HG03521 (cell line): ENCODE measurements at regions not wholly inside any gene's neighbourhood (a gene's known extent, or its start where the extent isn't known, plus 50 kb on each side); places are given as distances from the start of the nearest gene placed in this dataset.

Experiments used
- ATAC-seq: cut with Tn5 transposase; IDR thresholded peaks from one replicate; pipeline ENCODE4 v1.9.1; 2021; ENCODE audit warnings: mild to moderate bottlenecking, moderate library complexity; ENCODE audit not compliant: unreplicated experiment

- ATAC-seq: no peak
These were observed 101.8 kb upstream of the GUCY1A1 start for GRCh38 chr4:155564880-155565279.

- no peak for ATAC-seq
These were observed 102.6 kb upstream of the GUCY1A1 start for GRCh38 chr4:155564086-155564485.

- ATAC-seq: no peak
These were observed 106.7 kb upstream of the GUCY1A1 start for GRCh38 chr4:155559915-155560314.

GRCh38 chr4:155552180-155552579, 114.5 kb upstream of the GUCY1A1 start:
- ATAC-seq: no peak

- ATAC-seq: no peak
These were observed 118.5 kb upstream of the GUCY1A1 start for GRCh38 chr4:155548173-155548572.

- no peak for ATAC-seq
These were observed 120.2 kb upstream of the GUCY1A1 start for GRCh38 chr4:155546451-155546850.

GRCh38 chr4:155545456-155545855, 121.2 kb upstream of the GUCY1A1 start:
- no peak for ATAC-seq

GRCh38 chr4:155544547-155544946, 122.1 kb upstream of the GUCY1A1 start:
- no peak for ATAC-seq

- peak; percentile 53 for ATAC-seq
These were observed 123.4 kb upstream of the GUCY1A1 start for GRCh38 chr4:155543126-155543765.

- no peak for ATAC-seq
These were observed 124.2 kb upstream of the GUCY1A1 start for GRCh38 chr4:155542415-155542814.

- ATAC-seq: no peak
These were observed 124.9 kb upstream of the GUCY1A1 start for GRCh38 chr4:155541716-155542115.

- ATAC-seq: no peak
These were observed 126.0 kb upstream of the GUCY1A1 start for GRCh38 chr4:155540698-155541097.

GRCh38 chr4:155539746-155540145, 126.9 kb upstream of the GUCY1A1 start:
- no peak for ATAC-seq

GRCh38 chr4:155535802-155536454, 130.7 kb upstream of the GUCY1A1 start:
- ATAC-seq: no peak

GRCh38 chr4:155532373-155533085, 134.1 kb upstream of the GUCY1A1 start:
- no peak for ATAC-seq

- ATAC-seq: no peak
These were observed 135.8 kb upstream of the GUCY1A1 start for GRCh38 chr4:155530857-155531256.

GRCh38 chr4:155530290-155530689, 136.4 kb upstream of the GUCY1A1 start:
- ATAC-seq: no peak

GRCh38 chr4:155529716-155530115, 136.9 kb upstream of the GUCY1A1 start:
- ATAC-seq: no peak

GRCh38 chr4:155529272-155529671, 137.4 kb upstream of the GUCY1A1 start:
- no peak for ATAC-seq

- ATAC-seq: no peak
These were observed 140.0 kb upstream of the GUCY1A1 start for GRCh38 chr4:155526452-155527169.

- ATAC-seq: no peak
These were observed 141.7 kb upstream of the GUCY1A1 start for GRCh38 chr4:155524926-155525455.
